Keratinocyte (primary cell): ENCODE measurements at regions not wholly inside any gene's neighbourhood (a gene's known extent, or its start where the extent isn't known, plus 50 kb on each side); places are given as distances from the start of the nearest gene placed in this dataset.
A peak's percentile ranks its signal among the peaks of the same experiment; 100 is the strongest.

Source experiments
- DNase-seq: peaks from one replicate; pipeline ENCODE4 v3.0.0-alpha.2; 2011; ENCODE audit warnings: low read depth, missing footprints, low spot score
- FAIRE-seq: peaks from 2 replicates; lab custom pipeline; 2011; peaks lifted over from hg19 to GRCh38; lab: Jason Lieb, UNC
- H2AFZ ChIP-seq: 2 replicates; pipeline ENCODE4 v1.6.0; 2012; ENCODE audit warnings: low read length, control low read depth, inconsistent platforms; ENCODE audit not compliant: control insufficient read depth
- H3K27ac ChIP-seq: 2 replicates; pipeline ENCODE4 v1.5.1; 2011; ENCODE audit warnings: low read length; ENCODE audit not compliant: control insufficient read depth, insufficient read depth
- H3K27me3 ChIP-seq: 3 replicates; pipeline ENCODE4 v1.6.0; 2011; ENCODE audit warnings: low read length; ENCODE audit not compliant: control insufficient read depth, insufficient read depth; ENCODE audit errors: extremely low read depth
- H3K36me3 ChIP-seq, 2 experiments: 2 replicates in 1 of 2; 3 replicates in 1 of 2; pipeline ENCODE4 v1.5.1; 2011; ENCODE audit warnings: low read length in 2 of 2, mild to moderate bottlenecking in 1 of 2; ENCODE audit not compliant: control insufficient read depth in 2 of 2, insufficient read depth in 2 of 2; ENCODE audit errors: extremely low read depth in 1 of 2
- H3K4me1 ChIP-seq: 3 replicates; pipeline ENCODE4 v1.5.1; 2011; ENCODE audit warnings: low read length; ENCODE audit not compliant: control insufficient read depth, insufficient read depth; ENCODE audit errors: extremely low read depth
- H3K4me2 ChIP-seq: 3 replicates; pipeline ENCODE4 v1.6.0; 2011; ENCODE audit warnings: low read depth, low read length; ENCODE audit not compliant: control insufficient read depth, insufficient read depth; ENCODE audit errors: extremely low read depth
- H3K4me3 ChIP-seq, 3 experiments: fragments of 200-600 bp in 1 of 3; sonication (generic) in 1 of 3; 2 replicates in 2 of 3; 3 replicates in 1 of 3; pipeline ENCODE4 v1.5.1; 2011 to 2016; ENCODE audit warnings: low read length in 3 of 3, mild to moderate bottlenecking in 3 of 3, control low read depth in 2 of 3, inconsistent platforms in 1 of 3, low read depth in 1 of 3, mixed read lengths in 1 of 3, mixed run types in 1 of 3, moderate library complexity in 1 of 3; ENCODE audit not compliant: control insufficient read depth in 2 of 3, insufficient read depth in 2 of 3; ENCODE audit errors: extremely low read depth in 1 of 3
- H3K79me2 ChIP-seq: 2 replicates; pipeline ENCODE4 v1.6.0; 2012; ENCODE audit warnings: low read length; ENCODE audit not compliant: control insufficient read depth, insufficient read depth
- H3K9ac ChIP-seq: 3 replicates; pipeline ENCODE4 v1.6.0; 2011; ENCODE audit warnings: low read length; ENCODE audit not compliant: control insufficient read depth, insufficient read depth; ENCODE audit errors: extremely low read depth
- H3K9me1 ChIP-seq: 3 replicates; pipeline ENCODE4 v1.6.0; 2011; ENCODE audit warnings: low read length; ENCODE audit not compliant: control insufficient read depth, insufficient read depth; ENCODE audit errors: extremely low read depth
- H3K9me3 ChIP-seq: 2 replicates; pipeline ENCODE4 v1.5.1; 2012; ENCODE audit warnings: low read depth, low read length; ENCODE audit not compliant: control insufficient read depth
- H4K20me1 ChIP-seq: 3 replicates; pipeline ENCODE4 v1.6.0; 2011; ENCODE audit warnings: low read length; ENCODE audit not compliant: control insufficient read depth, insufficient read depth; ENCODE audit errors: extremely low read depth
- CTCF ChIP-seq, 3 experiments: IDR thresholded peaks in 1 of 3; conservative IDR thresholded peaks in 1 of 3; optimal IDR thresholded peaks in 1 of 3; 2 replicates in 2 of 3; 3 replicates in 1 of 3; pipeline versions ENCODE3 to v1.5.1; 2011; ENCODE audit warnings: low read length in 3 of 3, mild to moderate bottlenecking in 3 of 3, moderate library complexity in 2 of 3, control low read depth in 1 of 3, inconsistent platforms in 1 of 3; ENCODE audit not compliant: insufficient read depth in 2 of 3; ENCODE audit errors: extremely low read depth in 1 of 3
- EZH2 ChIP-seq: IDR thresholded peaks from one replicate; pipeline ENCODE4 v1.6.1; 2012; ENCODE audit warnings: inconsistent platforms, mild to moderate bottlenecking, low read length, moderate library complexity
- dilution Hi-C: fragments of 300-500 bp; cut with MboI; formaldehyde crosslinking; loops from one replicate; pipeline ENCODE4 v1.7.0; 2020; ENCODE audit warnings: low sequenced_read_pairs; ENCODE audit not compliant: extremely low pct_ligation_motif_present

GRCh38 chr4:176484301-176484984 is 164.7 kb downstream of the SPCS3 start:
- Histone ChIP-seq H3K4me3 (no peak overlapping the region), H3K27ac (no peak overlapping the region), H3K9me1 (no peaks in the 10 kb centered on the region), H3K79me2 (no peaks in the 10 kb centered on the region), H4K20me1 (no peaks in the 10 kb centered on the region), H3K9me3 (no peaks in the 10 kb centered on the region), H2AFZ (no peak overlapping the region), H3K4me1 (no peaks in the 10 kb centered on the region), H3K4me2 (no peak overlapping the region), H3K9ac (no peak overlapping the region), H3K27me3 (no peaks in the 10 kb centered on the region), H3K36me3 (no peaks in the 10 kb centered on the region)
- FAIRE-seq = no peak
- dilution Hi-C loops = no loop called here
- TF ChIP-seq EZH2 (no peak), CTCF (optimal IDR thresholded peaks at IDR 0.05 in 1 of 3, IDR thresholded peaks at IDR 0.05 in 1 of 3, conservative IDR thresholded peaks at IDR 0.05 in 1 of 3; ENCODE audit: extremely low read depth in 1 of 3, insufficient read depth in 2 of 3, low read length in 3 of 3) (no peak)
- no peak for DNase-seq

DNA sequence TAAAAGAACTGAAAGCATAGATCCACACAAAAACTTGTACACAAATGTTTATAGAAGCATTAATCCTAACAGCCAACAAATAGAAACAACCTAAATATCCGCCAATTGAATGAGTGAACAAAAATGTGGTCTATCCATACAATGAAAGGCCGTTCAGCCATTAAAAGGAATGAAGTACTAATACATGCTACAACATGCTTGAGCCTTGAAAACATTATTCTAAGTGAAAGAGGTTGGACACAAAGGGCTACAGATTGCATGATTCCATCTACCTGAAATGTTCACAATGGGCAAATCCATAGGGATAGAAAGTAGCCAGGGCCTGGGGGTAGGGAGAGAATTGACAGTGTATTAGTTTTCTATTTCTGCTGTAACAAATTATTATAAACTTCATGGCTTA is 169.2 kb downstream of the SPCS3 start:
- TF ChIP-seq CTCF (optimal IDR thresholded peaks at IDR 0.05 in 1 of 3, IDR thresholded peaks at IDR 0.05 in 1 of 3, conservative IDR thresholded peaks at IDR 0.05 in 1 of 3; ENCODE audit: extremely low read depth in 1 of 3, insufficient read depth in 2 of 3, low read length in 3 of 3) = no peak
- TF ChIP-seq EZH2 = no peak
- Histone ChIP-seq H3K79me2 (no peaks in the 10 kb centered on the region), H3K27me3 (no peaks in the 10 kb centered on the region), H3K9me1 (no peaks in the 10 kb centered on the region), H3K4me1 (no peaks in the 10 kb centered on the region), H3K4me2 (no peak overlapping the region), H4K20me1 (no peaks in the 10 kb centered on the region), H3K27ac (no peak overlapping the region), H3K9me3 (no peaks in the 10 kb centered on the region), H3K36me3 (no peaks in the 10 kb centered on the region), H2AFZ (peak overlapping the region; percentile 45), H3K9ac (no peak overlapping the region), H3K4me3 (no peak overlapping the region)
- dilution Hi-C loops = no loop called here
- DNase-seq (no peak), FAIRE-seq (peak; percentile 52)
